Spleen (tissue), 7 donors: ENCODE measurements at regions not wholly inside any gene's neighbourhood (a gene's known extent, or its start where the extent isn't known, plus 50 kb on each side); places are given as distances from the start of the nearest gene placed in this dataset.

ENCODE experiments used
- POLR2A ChIP-seq, 3 donors: fragments of 450-650 bp; IDR thresholded peaks; one replicate each; pipeline ENCODE4 v1.5.1; 2017; ENCODE audit warnings: antibody characterized with exemption in 3 of 3, mild to moderate bottlenecking in 1 of 3
- POLR2AphosphoS5 ChIP-seq, 3 donors: sonication (generic); formaldehyde crosslinking; IDR thresholded peaks; one replicate each; pipeline ENCODE4 v1.5.1; 2017; ENCODE audit warnings: antibody characterized with exemption in 3 of 3
- TF ChIP-seq, protein P1 (sequence below), 11 experiments: fragments of 200-600 bp in 7 of 11; fragments of 450-650 bp in 4 of 11; sonication (generic) in 4 of 11; IDR thresholded peaks in 8 of 11; conservative IDR thresholded peaks in 3 of 11; 1 replicate in 7 of 11; 2 replicates in 4 of 11; pipeline versions ENCODE4 v1.4.0 to v1.8.0; 2016 to 2021; ENCODE audit warnings: antibody characterized with exemption in 11 of 11, inconsistent platforms in 4 of 11, mild to moderate bottlenecking in 1 of 11
- donor health status: DM: no; HTN: no; CAD: no; lungs with moderate emphysema.
- donor health status: DM: no; HTN: no; CAD: no.
- donor health status: DM: no; HTN: no; CAD: no.

DNA sequence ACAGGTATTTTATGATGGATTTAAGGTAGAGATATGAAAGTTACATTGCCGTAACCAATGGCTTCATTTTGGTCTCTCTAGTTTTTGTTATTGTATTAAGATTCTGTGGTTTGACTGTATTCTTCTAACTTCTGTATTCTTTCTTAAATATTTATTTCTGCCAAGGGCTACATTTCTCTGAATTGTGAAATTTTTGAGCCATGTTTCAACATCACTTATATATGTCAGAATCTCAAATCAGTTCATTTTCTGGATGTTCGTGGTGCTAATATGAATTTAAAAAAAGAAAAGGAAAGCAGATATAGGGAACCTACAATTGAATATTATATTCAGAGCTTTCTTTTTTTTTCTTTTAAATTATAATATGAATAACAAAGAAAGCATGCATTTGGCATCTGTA, 142.7 kb downstream of the ANXA1 start:
- TF ChIP-seq POLR2AphosphoS5 (IDR thresholded peaks at IDR 0.05) (no peak), POLR2A (IDR thresholded peaks at IDR 0.05) (no peak)
- TF ChIP-seq, protein P1, sequence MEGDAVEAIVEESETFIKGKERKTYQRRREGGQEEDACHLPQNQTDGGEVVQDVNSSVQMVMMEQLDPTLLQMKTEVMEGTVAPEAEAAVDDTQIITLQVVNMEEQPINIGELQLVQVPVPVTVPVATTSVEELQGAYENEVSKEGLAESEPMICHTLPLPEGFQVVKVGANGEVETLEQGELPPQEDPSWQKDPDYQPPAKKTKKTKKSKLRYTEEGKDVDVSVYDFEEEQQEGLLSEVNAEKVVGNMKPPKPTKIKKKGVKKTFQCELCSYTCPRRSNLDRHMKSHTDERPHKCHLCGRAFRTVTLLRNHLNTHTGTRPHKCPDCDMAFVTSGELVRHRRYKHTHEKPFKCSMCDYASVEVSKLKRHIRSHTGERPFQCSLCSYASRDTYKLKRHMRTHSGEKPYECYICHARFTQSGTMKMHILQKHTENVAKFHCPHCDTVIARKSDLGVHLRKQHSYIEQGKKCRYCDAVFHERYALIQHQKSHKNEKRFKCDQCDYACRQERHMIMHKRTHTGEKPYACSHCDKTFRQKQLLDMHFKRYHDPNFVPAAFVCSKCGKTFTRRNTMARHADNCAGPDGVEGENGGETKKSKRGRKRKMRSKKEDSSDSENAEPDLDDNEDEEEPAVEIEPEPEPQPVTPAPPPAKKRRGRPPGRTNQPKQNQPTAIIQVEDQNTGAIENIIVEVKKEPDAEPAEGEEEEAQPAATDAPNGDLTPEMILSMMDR (IDR thresholded peaks at IDR 0.05 in 8 of 11, conservative IDR thresholded peaks at IDR 0.05 in 3 of 11), result no peak
